OCI-LY3 (cell line): ENCODE measurements at regions not wholly inside any gene's neighbourhood (a gene's known extent, or its start where the extent isn't known, plus 50 kb on each side); places are given as distances from the start of the nearest gene placed in this dataset.

Experiments
- H2AFZ ChIP-seq: fragments of 200-600, 300-600 bp; shearing (Covaris generic); 2 replicates; pipeline ENCODE4 v1.6.0; 2014; ENCODE audit warnings: antibody characterized with exemption, low read depth, low read length
- H3K27ac ChIP-seq: fragments of 200-600, 300-600 bp; sonication (generic); 2 replicates; pipeline ENCODE4 v1.5.1; 2014; ENCODE audit warnings: mild to moderate bottlenecking, low read length, moderate library complexity, mixed read lengths
- H3K27me3 ChIP-seq: fragments of 200-600, 300-600 bp; sonication (generic); 2 replicates; pipeline ENCODE4 v1.6.1; 2014; ENCODE audit warnings: low read depth, low read length, mixed read lengths
- H3K36me3 ChIP-seq: fragments of 200-600, 300-600 bp; sonication (generic); replicated peaks from 2 replicates; pipeline ENCODE3; 2014; ENCODE audit warnings: low read depth, low read length, mixed read lengths
- H3K4me1 ChIP-seq: fragments of 300-600, 200-600 bp; sonication (generic); 2 replicates; pipeline ENCODE4 v1.6.1; 2014; ENCODE audit warnings: low read length, mixed read lengths
- H3K4me2 ChIP-seq: fragments of 200-600, 300-600 bp; sonication (generic); 2 replicates; pipeline ENCODE4 v1.6.1; 2014; ENCODE audit warnings: low read length, mixed read lengths
- H3K4me3 ChIP-seq: fragments of 300-600, 200-600 bp; sonication (generic); 2 replicates; pipeline ENCODE4 v1.5.1; 2014; ENCODE audit warnings: antibody characterized with exemption, mild to moderate bottlenecking, low read length, moderate library complexity
- H3K79me2 ChIP-seq: fragments of 300-600, 200-600 bp; shearing (Covaris generic); 2 replicates; pipeline ENCODE4 v1.6.1; 2014; ENCODE audit warnings: mild to moderate bottlenecking, low read length, mixed read lengths
- H3K9ac ChIP-seq: fragments of 300-600, 200-600 bp; shearing (Covaris generic); 2 replicates; pipeline ENCODE4 v1.6.0; 2014; ENCODE audit warnings: mild to moderate bottlenecking, low read length, moderate library complexity
- H3K9me3 ChIP-seq: fragments of 200-600, 300-600 bp; shearing (Covaris generic); 2 replicates; pipeline ENCODE4 v1.6.1; 2014; ENCODE audit warnings: low read length, mixed read lengths; ENCODE audit not compliant: insufficient read depth
- H4K20me1 ChIP-seq: fragments of 200-600, 300-600 bp; sonication (generic); 2 replicates; pipeline ENCODE4 v1.6.1; 2016; ENCODE audit warnings: low read length, mixed read lengths; ENCODE audit not compliant: insufficient read depth
- CTCF ChIP-seq: fragments of 200-600, 300-600 bp; sonication (generic); IDR thresholded peaks from 2 replicates; pipeline ENCODE4 v1.5.1; 2014; ENCODE audit warnings: antibody characterized with exemption, low read length, low read depth
- EZH2phosphoT487 ChIP-seq: fragments of 200-600 bp; shearing (Covaris generic); IDR thresholded peaks from 2 replicates; pipeline ENCODE4 v1.6.1; 2018; ENCODE audit warnings: antibody characterized with exemption, mixed run types, low read depth

- Histone ChIP-seq H3K27ac (no peak overlapping the region), H3K4me3 (no peak overlapping the region), H2AFZ (no peak overlapping the region), H3K9me3 (no peaks in the 10 kb centered on the region), H3K9ac (no peak overlapping the region), H3K79me2 (no peaks in the 10 kb centered on the region), H4K20me1 (no peaks in the 10 kb centered on the region), H3K36me3 (no peaks in the 10 kb centered on the region), H3K4me1 (no peaks in the 10 kb centered on the region), H3K27me3 (no peaks in the 10 kb centered on the region), H3K4me2 (no peak overlapping the region)
- no peak for TF ChIP-seq EZH2phosphoT487
- TF ChIP-seq CTCF = no peak
Observed at GRCh38 chr11:133582326-133582725, 50.0 kb upstream of the OPCML start.
